Natural killer cell (primary cell): ENCODE measurements at regions not wholly inside any gene's neighbourhood (a gene's known extent, or its start where the extent isn't known, plus 50 kb on each side); places are given as distances from the start of the nearest gene placed in this dataset.

Experiments
- ATAC-seq, 3 donors: fragments of 150-1000 bp in 2 of 3; fragments of 200-7000 bp in 1 of 3; cut with Tn5 transposase; 1 replicate in 1 of 3; 2 replicates in 2 of 3; pipeline ENCODE4 v1.10.0; 2021; ENCODE audit warnings: mild to moderate bottlenecking in 2 of 3, moderate library complexity in 2 of 3
- DNase-seq, 2 donors: peaks; one replicate each; pipeline versions ENCODE4 v3.0.0 to v3.0.0-alpha.2; 2013 to 2021; ENCODE audit warnings: mixed read lengths in 1 of 2
- H3K27ac ChIP-seq: one replicate; pipeline ENCODE4 v1.5.1; 2013; ENCODE audit warnings: mild to moderate bottlenecking, low read length
- H3K27me3 ChIP-seq: one replicate; pipeline ENCODE4 v1.6.1; 2013; ENCODE audit warnings: low read length; ENCODE audit not compliant: control insufficient read depth, insufficient read depth
- H3K36me3 ChIP-seq: one replicate; pipeline ENCODE4 v1.6.1; 2013; ENCODE audit warnings: low read length; ENCODE audit not compliant: control insufficient read depth, insufficient read depth
- H3K4me1 ChIP-seq: one replicate; pipeline ENCODE4 v1.6.1; 2013; ENCODE audit warnings: low read length; ENCODE audit not compliant: control insufficient read depth, insufficient read depth
- H3K4me3 ChIP-seq: one replicate; pipeline ENCODE4 v1.5.1; 2013; ENCODE audit warnings: low read length
- H3K9me3 ChIP-seq: one replicate; pipeline ENCODE4 v1.6.1; 2013; ENCODE audit warnings: low read length; ENCODE audit not compliant: control insufficient read depth, insufficient read depth
- H3K27ac Mint-ChIP-seq, 2 donors: one replicate each; pipeline ENCODE4 v1.8.0; 2022; ENCODE audit warnings: mild to moderate bottlenecking in 2 of 2, mixed read lengths in 2 of 2, moderate library complexity in 1 of 2
- H3K27me3 Mint-ChIP-seq, 2 donors: one replicate each; pipeline ENCODE4 v1.8.0; 2022; ENCODE audit warnings: low read depth in 2 of 2, mixed read lengths in 2 of 2
- H3K36me3 Mint-ChIP-seq: one replicate; pipeline ENCODE4 v1.8.0; 2022; ENCODE audit warnings: mixed read lengths
- H3K4me1 Mint-ChIP-seq, 2 donors: one replicate each; pipeline ENCODE4 v1.8.0; 2022; ENCODE audit warnings: mixed read lengths in 2 of 2
- H3K4me3 Mint-ChIP-seq: one replicate; pipeline ENCODE4 v1.8.0; 2022; ENCODE audit warnings: mild to moderate bottlenecking, moderate library complexity, mixed read lengths
- H3K9me3 Mint-ChIP-seq, 2 donors: one replicate each; pipeline ENCODE4 v1.8.0; 2022; ENCODE audit warnings: mixed read lengths in 2 of 2
- CTCF ChIP-seq: fragments of 200-600 bp; IDR thresholded peaks from one replicate; pipeline ENCODE4 v1.8.0; 2022; ENCODE audit warnings: antibody characterized with exemption
- WGBS: methylation state at CpG from one replicate; pipeline ENCODE4 v1.1.7; 2013; ENCODE audit warnings: missing lambda C conversion rate; ENCODE audit not compliant: insufficient coverage; 5-methylcytosine and 5-hydroxymethylcytosine counted together
- intact Hi-C: fragments of 100-400 bp; cut with micrococcal nuclease; formaldehyde crosslinking; loops from one replicate; pipeline ENCODE4 v1.14.2; 2022

GRCh38 chr7:109121599-109122300 lies 552.1 kb downstream of the DNAJB9 start:
- Mint-ChIP-seq H3K4me1 (no peaks in the 10 kb centered on the region), H3K9me3 (peaks cover 12 to 17% of the 10 kb centered on the region in 2 donors), H3K4me3 (no peak overlapping the region), H3K27ac (no peak overlapping the region), H3K27me3 (no peaks in the 10 kb centered on the region), H3K36me3 (peaks cover 8% of the 10 kb centered on the region)
- no peak overlapping the region for H3K27ac ChIP-seq
- no peak overlapping the region for H3K4me3 ChIP-seq
- no peaks in the 10 kb centered on the region for H3K4me1 ChIP-seq
- 74% methylated on average over 3 of the region's 4 CpGs for WGBS
- intact Hi-C loops = no loop called here
- no peaks in the 10 kb centered on the region for H3K36me3 ChIP-seq
- H3K27me3 ChIP-seq = no peaks in the 10 kb centered on the region
- ATAC-seq (no peak), DNase-seq (no peak)
- H3K9me3 ChIP-seq = no peaks in the 10 kb centered on the region
- no peak for TF ChIP-seq CTCF

DNA sequence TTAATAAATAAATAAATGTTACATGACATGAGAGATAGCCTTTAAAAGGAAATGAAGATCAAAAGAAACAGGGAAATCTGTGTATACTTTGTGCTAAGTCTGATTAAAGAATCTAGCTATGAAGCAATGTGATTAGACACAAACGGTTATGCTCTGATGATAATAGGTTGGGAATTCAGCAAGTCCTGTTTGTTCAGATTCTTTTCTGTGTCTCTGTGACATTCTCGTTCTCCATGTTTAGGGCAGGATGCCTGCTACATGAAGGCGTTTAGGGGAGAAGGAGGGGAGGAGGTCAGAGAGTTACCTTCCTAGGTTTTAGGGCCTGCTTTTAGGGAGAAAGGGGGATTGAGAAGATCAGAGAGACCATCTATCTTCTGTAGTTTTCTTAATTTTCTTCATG lies 555.3 kb downstream of the DNAJB9 start:
- Histone ChIP-seq H3K27ac (no peak overlapping the region), H3K9me3 (no peaks in the 10 kb centered on the region), H3K27me3 (no peaks in the 10 kb centered on the region), H3K36me3 (no peaks in the 10 kb centered on the region), H3K4me1 (no peaks in the 10 kb centered on the region), H3K4me3 (no peak overlapping the region)
- no peak overlapping the region for H3K4me3 Mint-ChIP-seq
- TF ChIP-seq CTCF = no peak
- no peaks in the 10 kb centered on the region for H3K27me3 Mint-ChIP-seq
- peaks cover 20 to 26% of the 10 kb centered on the region in 2 donors for H3K9me3 Mint-ChIP-seq
- H3K27ac Mint-ChIP-seq = no peak overlapping the region
- H3K36me3 Mint-ChIP-seq = peaks cover 8% of the 10 kb centered on the region
- 65% methylated on average over 3 of the region's 3 CpGs for WGBS
- DNase-seq = no peak
- ATAC-seq = no peak
- intact Hi-C loops = no loop called here
- no peaks in the 10 kb centered on the region for H3K4me1 Mint-ChIP-seq

DNA sequence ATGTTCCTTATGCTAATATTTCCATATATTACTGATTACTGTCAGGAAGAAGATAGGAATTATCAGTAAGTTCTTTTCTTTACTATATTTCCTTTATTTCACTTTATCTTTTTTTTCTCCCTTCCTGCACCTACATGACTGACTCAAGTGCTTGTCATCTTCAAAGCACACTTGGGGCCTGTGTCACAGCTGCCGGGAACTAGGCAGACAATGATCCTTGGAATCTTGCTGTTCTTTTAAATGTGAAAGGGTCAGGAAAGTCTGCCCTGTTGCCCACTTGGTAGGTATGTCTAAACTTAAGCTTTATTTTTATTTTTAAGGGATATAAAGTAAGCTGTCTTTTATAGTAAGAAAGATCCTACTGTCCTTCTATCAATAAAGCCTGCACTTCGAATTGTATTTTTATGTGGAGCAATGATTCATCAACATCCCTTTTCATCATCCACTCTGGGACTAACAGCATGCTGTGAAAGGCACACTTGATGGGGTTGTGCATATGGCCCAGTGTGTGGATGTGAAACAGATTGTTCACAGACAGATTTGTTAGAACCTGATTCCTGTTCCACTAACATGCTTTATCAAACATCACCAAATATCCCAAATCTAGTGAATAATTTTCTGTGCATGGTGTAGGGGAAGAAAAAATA lies 556.9 kb downstream of the DNAJB9 start:
- H3K4me1 ChIP-seq = no peaks in the 10 kb centered on the region
- H3K4me3 ChIP-seq = no peak overlapping the region
- no peaks in the 10 kb centered on the region for H3K27me3 Mint-ChIP-seq
- no peak for DNase-seq
- WGBS = 62% methylated on average over 1 of the region's 2 CpGs
- H3K27me3 ChIP-seq = no peaks in the 10 kb centered on the region
- peaks cover 8% of the 10 kb centered on the region for H3K36me3 Mint-ChIP-seq
- intact Hi-C loops = no loop called here
- H3K4me1 Mint-ChIP-seq = no peaks in the 10 kb centered on the region
- peaks cover 25 to 34% of the 10 kb centered on the region in 2 donors for H3K9me3 Mint-ChIP-seq
- H3K27ac ChIP-seq = no peak overlapping the region
- H3K4me3 Mint-ChIP-seq = no peak overlapping the region
- no peak overlapping the region for H3K27ac Mint-ChIP-seq
- ATAC-seq = no peak
- TF ChIP-seq CTCF = no peak
- H3K36me3 ChIP-seq = no peaks in the 10 kb centered on the region
- H3K9me3 ChIP-seq = no peaks in the 10 kb centered on the region
